Upper lobe of left lung (tissue), 6 donors: ENCODE measurements at regions not wholly inside any gene's neighbourhood (a gene's known extent, or its start where the extent isn't known, plus 50 kb on each side); places are given as distances from the start of the nearest gene placed in this dataset.

Source experiments
- ATAC-seq, 2 donors: fragments of 200-7000 bp; cut with Tn5 transposase; one replicate each; pipeline ENCODE4 v1.9.1; 2022; ENCODE audit warnings: mild to moderate bottlenecking in 2 of 2, moderate library complexity in 2 of 2; ENCODE audit not compliant: low FRiP score in 2 of 2
- DNase-seq, 2 donors: peaks; one replicate each; pipeline ENCODE4 v3.0.0-alpha.2; 2019 to 2020
- H3K27ac ChIP-seq, 4 donors: fragments of 200-600 bp; sonication (generic); one replicate each; pipeline ENCODE4 v1.5.1; 2016 to 2019
- H3K27me3 ChIP-seq, 4 donors: fragments of 200-600 bp; sonication (generic); one replicate each; pipeline ENCODE4 v1.5.1; 2017 to 2019
- H3K36me3 ChIP-seq, 4 donors: fragments of 200-600 bp; sonication (generic); one replicate each; pipeline ENCODE4 v1.5.1; 2016 to 2019
- H3K4me1 ChIP-seq, 4 donors: fragments of 200-600 bp; sonication (generic); one replicate each; pipeline ENCODE4 v1.5.1; 2018 to 2019
- H3K4me3 ChIP-seq, 4 donors: fragments of 200-600 bp; sonication (generic); one replicate each; pipeline ENCODE4 v1.5.1; 2017 to 2019; ENCODE audit warnings: mild to moderate bottlenecking in 2 of 4, moderate library complexity in 1 of 4
- H3K9me3 ChIP-seq, 4 donors: fragments of 200-600 bp; sonication (generic); one replicate each; pipeline ENCODE4 v1.5.1; 2018 to 2019
- EP300 ChIP-seq, 4 donors: sonication (generic); formaldehyde crosslinking; IDR thresholded peaks; one replicate each; pipeline ENCODE4 v1.5.1; 2017; ENCODE audit warnings: antibody characterized with exemption in 4 of 4, control low read depth in 2 of 4
- POLR2A ChIP-seq, 4 donors: fragments of 450-650 bp; IDR thresholded peaks; one replicate each; pipeline ENCODE4 v1.5.1; 2016 to 2017; ENCODE audit warnings: antibody characterized with exemption in 4 of 4, mild to moderate bottlenecking in 2 of 4
- POLR2AphosphoS5 ChIP-seq, 2 donors: sonication (generic); formaldehyde crosslinking; IDR thresholded peaks; one replicate each; pipeline ENCODE4 v1.5.1; 2017; ENCODE audit warnings: antibody characterized with exemption in 2 of 2
- WGBS, 2 donors: methylation state at CpG; one replicate each; pipeline ENCODE4 v1.1.5; 2017 to 2018; 5-methylcytosine and 5-hydroxymethylcytosine counted together
- TF ChIP-seq, protein P1 (sequence below), 6 experiments: fragments of 450-650 bp in 4 of 6; fragments of 200-600 bp in 2 of 6; sonication (generic) in 2 of 6; IDR thresholded peaks; one replicate each; pipeline ENCODE4 v1.5.1; 2016 to 2019; ENCODE audit warnings: antibody characterized with exemption in 6 of 6
- donor health status: DM: no; HTN: no; CAD: no; lungs with moderate emphysema.
- donor health status: DM: no; HTN: yes; CAD: no; lungs with severe emphysema.

GRCh38 chr15:36484038-36484778 is 95.2 kb upstream of the CDIN1 start:
- Histone ChIP-seq H3K9me3 (no peaks in the 10 kb centered on the region), H3K4me3 (no peak overlapping the region), H3K27me3 (no peaks in the 10 kb centered on the region), H3K27ac (no peak overlapping the region), H3K36me3 (no peaks in the 10 kb centered on the region), H3K4me1 (no peaks in the 10 kb centered on the region)
- ATAC-seq = no peak
- WGBS, 2 donors = 75 to 92% methylated on average over 2 of the region's 2 CpGs
- DNase-seq = no peak
- TF ChIP-seq POLR2AphosphoS5 (IDR thresholded peaks at IDR 0.05) (no peak), EP300 (IDR thresholded peaks at IDR 0.05) (no peak), POLR2A (IDR thresholded peaks at IDR 0.05) (no peak)
- TF ChIP-seq, protein P1, sequence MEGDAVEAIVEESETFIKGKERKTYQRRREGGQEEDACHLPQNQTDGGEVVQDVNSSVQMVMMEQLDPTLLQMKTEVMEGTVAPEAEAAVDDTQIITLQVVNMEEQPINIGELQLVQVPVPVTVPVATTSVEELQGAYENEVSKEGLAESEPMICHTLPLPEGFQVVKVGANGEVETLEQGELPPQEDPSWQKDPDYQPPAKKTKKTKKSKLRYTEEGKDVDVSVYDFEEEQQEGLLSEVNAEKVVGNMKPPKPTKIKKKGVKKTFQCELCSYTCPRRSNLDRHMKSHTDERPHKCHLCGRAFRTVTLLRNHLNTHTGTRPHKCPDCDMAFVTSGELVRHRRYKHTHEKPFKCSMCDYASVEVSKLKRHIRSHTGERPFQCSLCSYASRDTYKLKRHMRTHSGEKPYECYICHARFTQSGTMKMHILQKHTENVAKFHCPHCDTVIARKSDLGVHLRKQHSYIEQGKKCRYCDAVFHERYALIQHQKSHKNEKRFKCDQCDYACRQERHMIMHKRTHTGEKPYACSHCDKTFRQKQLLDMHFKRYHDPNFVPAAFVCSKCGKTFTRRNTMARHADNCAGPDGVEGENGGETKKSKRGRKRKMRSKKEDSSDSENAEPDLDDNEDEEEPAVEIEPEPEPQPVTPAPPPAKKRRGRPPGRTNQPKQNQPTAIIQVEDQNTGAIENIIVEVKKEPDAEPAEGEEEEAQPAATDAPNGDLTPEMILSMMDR (IDR thresholded peaks at IDR 0.05) = no peak

- 86 to 97% methylated on average over 4 of the region's 4 CpGs for WGBS, 2 donors
- TF ChIP-seq POLR2AphosphoS5 (IDR thresholded peaks at IDR 0.05) = no peak
- TF ChIP-seq POLR2A (IDR thresholded peaks at IDR 0.05) = no peak
- TF ChIP-seq, protein P1 (IDR thresholded peaks at IDR 0.05) = no peak
- no peak for TF ChIP-seq EP300 (IDR thresholded peaks at IDR 0.05)
- no peak for DNase-seq
- H3K36me3 ChIP-seq = no peaks in the 10 kb centered on the region
- H3K27ac ChIP-seq = no peak overlapping the region
- H3K4me3 ChIP-seq = no peak overlapping the region
- ATAC-seq = no peak
- no peaks in the 10 kb centered on the region for H3K4me1 ChIP-seq
- H3K9me3 ChIP-seq = no peaks in the 10 kb centered on the region
- no peaks in the 10 kb centered on the region for H3K27me3 ChIP-seq
These were observed 87.5 kb upstream of the CDIN1 start for GRCh38 chr15:36491912-36492311.

DNA sequence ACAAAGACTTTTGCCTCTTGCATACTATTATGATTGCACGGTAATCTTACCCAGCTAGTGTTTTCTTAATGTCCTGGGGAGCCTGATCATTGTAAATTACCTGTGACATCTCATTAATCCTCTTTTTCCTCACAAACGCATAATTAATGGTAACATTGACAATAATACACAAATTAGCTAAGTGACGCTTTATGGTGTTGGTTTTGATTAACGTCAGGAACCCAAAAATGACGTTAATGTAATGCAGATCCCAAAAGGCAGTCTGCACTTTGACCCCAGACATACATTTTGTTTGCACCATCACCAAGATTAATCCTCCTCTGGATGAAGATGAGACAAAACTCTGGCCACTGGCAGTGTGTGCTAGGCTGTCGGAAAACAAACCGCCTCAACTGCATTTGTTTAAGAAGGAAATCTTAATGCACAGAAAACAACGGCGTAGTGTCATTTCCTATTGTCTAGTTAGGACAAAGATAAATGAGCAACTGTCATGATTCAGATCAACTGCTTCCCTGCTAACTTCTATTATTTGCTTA is 83.9 kb upstream of the CDIN1 start:
- 67 to 76% methylated on average over 9 of the region's 9 CpGs for WGBS, 2 donors
- no peak overlapping the region for H3K27ac ChIP-seq
- no peaks in the 10 kb centered on the region for H3K36me3 ChIP-seq

DNA sequence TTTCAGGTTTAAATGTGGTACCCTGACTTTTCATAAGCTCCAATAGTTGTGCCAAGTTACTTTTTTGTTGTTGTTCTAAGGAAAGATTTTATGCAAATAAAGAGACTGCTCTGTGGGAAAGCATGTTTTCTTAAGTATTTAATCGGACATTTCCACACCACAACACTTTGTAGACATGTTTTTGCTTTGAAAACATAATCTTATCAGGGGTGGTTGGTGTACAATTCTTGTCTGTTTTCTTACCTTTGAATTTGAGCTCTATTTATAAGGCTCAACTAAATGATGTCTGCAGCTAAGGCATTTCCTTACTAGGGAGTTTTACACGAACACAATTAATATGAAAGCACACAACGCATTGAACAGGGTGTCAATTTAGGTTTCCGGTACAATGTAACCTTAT is 81.5 kb upstream of the CDIN1 start:
- H3K9me3 ChIP-seq = no peaks in the 10 kb centered on the region
- no peaks in the 10 kb centered on the region for H3K36me3 ChIP-seq
- H3K4me3 ChIP-seq = no peak overlapping the region
- TF ChIP-seq EP300 (IDR thresholded peaks at IDR 0.05) (no peak), POLR2A (IDR thresholded peaks at IDR 0.05) (no peak), POLR2AphosphoS5 (IDR thresholded peaks at IDR 0.05) (no peak)
- TF ChIP-seq, protein P1 (IDR thresholded peaks at IDR 0.05) = no peak
- H3K4me1 ChIP-seq = no peaks in the 10 kb centered on the region
- no peak for DNase-seq
- no peaks in the 10 kb centered on the region for H3K27me3 ChIP-seq
- no peak overlapping the region for H3K27ac ChIP-seq
- 52 to 63% methylated on average over 4 of the region's 4 CpGs for WGBS, 2 donors
- no peak for ATAC-seq

More for the DNA sequence above, 83.9 kb upstream of the CDIN1 start:
- TF ChIP-seq, protein P1 (IDR thresholded peaks at IDR 0.05) = no peak
- no peak for TF ChIP-seq POLR2A (IDR thresholded peaks at IDR 0.05)
- TF ChIP-seq EP300 (IDR thresholded peaks at IDR 0.05) = no peak
- no peak for TF ChIP-seq POLR2AphosphoS5 (IDR thresholded peaks at IDR 0.05)
- no peaks in the 10 kb centered on the region for H3K4me1 ChIP-seq
- H3K27me3 ChIP-seq = no peaks in the 10 kb centered on the region
- no peaks in the 10 kb centered on the region for H3K9me3 ChIP-seq
- DNase-seq = no peak
- no peak for ATAC-seq
- H3K4me3 ChIP-seq = no peak overlapping the region

DNA sequence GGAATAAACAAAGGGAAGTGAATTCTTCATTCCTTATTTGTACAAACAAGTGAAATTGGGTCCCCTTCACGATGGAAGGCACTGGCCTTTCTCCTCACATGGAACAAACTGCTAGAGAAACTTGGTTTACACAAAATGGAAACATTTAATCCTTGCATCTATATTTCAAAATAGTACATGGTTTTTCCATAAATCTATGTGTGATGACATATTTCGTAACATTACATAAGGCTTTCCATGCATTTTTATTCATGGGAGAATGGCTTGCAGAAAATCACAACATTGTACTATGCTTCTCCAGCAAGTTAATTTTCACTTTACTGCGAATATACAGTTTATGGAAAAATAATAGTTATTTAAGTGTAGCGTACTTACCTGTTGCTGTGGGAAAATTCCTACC is 81.0 kb upstream of the CDIN1 start:
- DNase-seq (no peak), ATAC-seq (no peak)
- Histone ChIP-seq H3K27ac (no peak overlapping the region), H3K27me3 (no peaks in the 10 kb centered on the region), H3K4me1 (no peaks in the 10 kb centered on the region), H3K4me3 (no peak overlapping the region), H3K36me3 (no peaks in the 10 kb centered on the region), H3K9me3 (no peaks in the 10 kb centered on the region)
- no peak for TF ChIP-seq POLR2A (IDR thresholded peaks at IDR 0.05)
- TF ChIP-seq, protein P1 (IDR thresholded peaks at IDR 0.05) = no peak
- no peak for TF ChIP-seq POLR2AphosphoS5 (IDR thresholded peaks at IDR 0.05)
- no peak for TF ChIP-seq EP300 (IDR thresholded peaks at IDR 0.05)
- WGBS, 2 donors = 82 to 85% methylated on average over 4 of the region's 4 CpGs
